Suprapubic skin (tissue), 4 donors: ENCODE measurements at regions not wholly inside any gene's neighbourhood (a gene's known extent, or its start where the extent isn't known, plus 50 kb on each side); places are given as distances from the start of the nearest gene placed in this dataset.
"Not testable (repeated sequence)": the region's sequence is repeated elsewhere in the genome, so short reads cannot be mapped to it uniquely, and the experiment has no call there.

Experiments used
- DNase-seq, 2 donors: peaks; one replicate each; pipeline ENCODE4 v3.0.0-alpha.2; 2019; ENCODE audit warnings: low spot score in 2 of 2
- H3K27ac ChIP-seq: fragments of 200-600 bp; sonication (generic); one replicate; pipeline ENCODE4 v1.5.1; 2019
- H3K27me3 ChIP-seq: fragments of 200-600 bp; sonication (generic); one replicate; pipeline ENCODE4 v1.5.1; 2019
- H3K36me3 ChIP-seq: fragments of 200-600 bp; sonication (generic); one replicate; pipeline ENCODE4 v1.5.1; 2019
- H3K4me1 ChIP-seq: fragments of 200-600 bp; sonication (generic); one replicate; pipeline ENCODE4 v1.5.1; 2019
- H3K4me3 ChIP-seq: fragments of 200-600 bp; sonication (generic); one replicate; pipeline ENCODE4 v1.5.1; 2019; ENCODE audit warnings: mild to moderate bottlenecking
- H3K9me3 ChIP-seq: fragments of 200-600 bp; sonication (generic); one replicate; pipeline ENCODE4 v1.5.1; 2019
- WGBS: methylation state at CpG from one replicate; pipeline ENCODE4 v1.1.5; 2018; 5-methylcytosine and 5-hydroxymethylcytosine counted together

DNA sequence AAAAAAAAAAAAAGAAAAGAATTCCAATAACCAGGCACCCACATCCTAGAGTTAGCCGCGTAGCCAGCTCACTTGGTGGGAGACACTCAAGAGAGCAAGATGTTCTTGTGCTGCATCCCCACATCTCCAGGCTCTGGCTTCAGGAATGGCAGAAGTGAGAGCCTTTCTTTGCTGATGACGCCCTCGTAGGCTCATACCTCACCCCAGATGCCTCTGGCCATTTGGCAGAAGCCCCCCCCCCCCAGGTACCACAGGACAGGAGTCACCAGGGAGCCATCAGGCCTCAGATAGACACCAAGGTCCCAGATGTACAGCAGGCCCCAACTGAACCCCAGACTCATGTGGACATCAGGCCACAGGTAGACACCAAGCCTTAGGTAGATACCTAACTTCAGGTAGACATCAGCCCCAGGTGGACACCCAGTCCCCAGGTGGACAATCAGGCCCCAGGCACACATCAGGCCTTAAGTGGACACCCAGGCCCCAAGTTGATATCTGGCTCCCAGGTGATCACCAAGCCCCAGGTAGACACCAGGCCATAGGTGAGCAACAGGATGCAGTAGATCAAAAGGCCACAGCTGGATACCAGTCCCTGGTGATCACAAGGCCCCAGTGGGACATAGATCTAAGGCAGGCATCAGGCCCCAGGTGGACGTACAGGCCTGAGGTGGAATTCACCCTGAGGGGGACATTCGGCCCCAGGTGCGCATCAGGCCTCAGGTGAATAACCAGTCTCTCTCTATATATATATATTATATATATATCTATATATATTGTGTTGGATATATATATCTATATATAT, 202.5 kb downstream of the POTEM start:
- 82% methylated on average over 7 of the region's 7 CpGs for whole genome bisulfite sequencing
- not testable (repeated sequence) for H3K4me1 ChIP-seq, H3K27me3 ChIP-seq, DNase-seq, H3K9me3 ChIP-seq, H3K27ac ChIP-seq, H3K4me3 ChIP-seq, H3K36me3 ChIP-seq

- H3K4me3 ChIP-seq, DNase-seq: not testable (repeated sequence)
Observed at GRCh38 chr14:19172745-19173144, 205.5 kb downstream of the POTEM start.

GRCh38 chr14:19173188-19173587, 206.0 kb downstream of the POTEM start:
- WGBS: 81% methylated on average over 2 of the region's 3 CpGs
- H3K4me3 ChIP-seq, H3K9me3 ChIP-seq, DNase-seq, H3K4me1 ChIP-seq, H3K27me3 ChIP-seq, H3K36me3 ChIP-seq, H3K27ac ChIP-seq: not testable (repeated sequence)

More at GRCh38 chr14:19172745-19173144, 205.5 kb downstream of the POTEM start:
- H3K9me3 ChIP-seq, H3K4me1 ChIP-seq, H3K36me3 ChIP-seq, H3K27ac ChIP-seq, H3K27me3 ChIP-seq: not testable (repeated sequence)

- no CpG with 5 or more reads among the region's 6 CpGs for WGBS
- H3K36me3 ChIP-seq, H3K4me3 ChIP-seq, H3K27me3 ChIP-seq, DNase-seq, H3K27ac ChIP-seq, H3K4me1 ChIP-seq, H3K9me3 ChIP-seq: not testable (repeated sequence)
Observed at GRCh38 chr14:19177435-19177834, 210.2 kb downstream of the POTEM start.

GRCh38 chr14:19180297-19180696, 213.1 kb downstream of the POTEM start:
- WGBS: 78% methylated on average over 2 of the region's 2 CpGs
- not testable (repeated sequence) for H3K9me3 ChIP-seq, H3K27me3 ChIP-seq, DNase-seq, H3K4me1 ChIP-seq, H3K27ac ChIP-seq, H3K4me3 ChIP-seq, H3K36me3 ChIP-seq

DNA sequence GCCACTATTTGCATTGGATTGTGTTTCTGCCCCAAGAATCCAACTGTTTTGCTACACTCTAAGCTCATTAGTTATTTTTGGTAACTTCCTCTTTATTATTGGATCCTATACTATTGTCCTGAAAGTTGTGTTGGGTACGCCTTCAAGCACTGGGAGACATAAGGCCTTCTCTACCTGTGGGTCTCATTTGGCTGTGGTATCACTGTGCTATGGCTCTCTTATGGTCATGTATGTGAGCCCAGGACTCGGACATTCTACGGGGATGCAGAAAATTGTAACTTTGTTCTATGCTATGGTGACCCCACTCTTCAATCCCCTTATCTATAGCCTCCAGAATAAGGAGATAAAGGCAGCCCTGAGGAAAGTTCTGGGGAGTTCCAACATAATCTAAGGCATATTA, 213.6 kb downstream of the POTEM start:
- not testable (repeated sequence) for H3K9me3 ChIP-seq, H3K27me3 ChIP-seq, H3K4me3 ChIP-seq, H3K27ac ChIP-seq, DNase-seq, H3K36me3 ChIP-seq, H3K4me1 ChIP-seq
- WGBS: 61% methylated on average over 3 of the region's 3 CpGs

DNA sequence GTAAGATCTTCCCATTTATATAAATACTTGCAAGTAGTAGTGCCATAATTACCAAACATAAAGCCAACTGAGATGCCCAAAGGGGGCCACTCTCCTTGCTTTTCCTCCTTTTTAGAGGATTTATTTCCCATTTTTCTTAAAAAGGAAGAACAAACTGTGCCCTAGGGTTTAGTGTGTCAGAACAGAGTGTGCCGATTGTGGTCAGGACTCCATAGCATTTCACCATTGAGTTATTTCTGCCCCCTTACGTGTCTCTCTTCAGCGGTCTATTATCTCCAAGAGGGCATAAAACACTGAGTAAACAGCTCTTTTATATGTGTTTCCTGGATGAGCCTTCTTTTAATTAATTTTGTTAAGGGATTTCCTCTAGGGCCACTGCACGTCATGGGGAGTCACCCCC, 227.9 kb downstream of the POTEM start:
- H3K27ac ChIP-seq, H3K4me1 ChIP-seq, H3K27me3 ChIP-seq, H3K4me3 ChIP-seq, H3K36me3 ChIP-seq, DNase-seq, H3K9me3 ChIP-seq: not testable (repeated sequence)
- WGBS: 90% methylated on average over 3 of the region's 4 CpGs

DNA sequence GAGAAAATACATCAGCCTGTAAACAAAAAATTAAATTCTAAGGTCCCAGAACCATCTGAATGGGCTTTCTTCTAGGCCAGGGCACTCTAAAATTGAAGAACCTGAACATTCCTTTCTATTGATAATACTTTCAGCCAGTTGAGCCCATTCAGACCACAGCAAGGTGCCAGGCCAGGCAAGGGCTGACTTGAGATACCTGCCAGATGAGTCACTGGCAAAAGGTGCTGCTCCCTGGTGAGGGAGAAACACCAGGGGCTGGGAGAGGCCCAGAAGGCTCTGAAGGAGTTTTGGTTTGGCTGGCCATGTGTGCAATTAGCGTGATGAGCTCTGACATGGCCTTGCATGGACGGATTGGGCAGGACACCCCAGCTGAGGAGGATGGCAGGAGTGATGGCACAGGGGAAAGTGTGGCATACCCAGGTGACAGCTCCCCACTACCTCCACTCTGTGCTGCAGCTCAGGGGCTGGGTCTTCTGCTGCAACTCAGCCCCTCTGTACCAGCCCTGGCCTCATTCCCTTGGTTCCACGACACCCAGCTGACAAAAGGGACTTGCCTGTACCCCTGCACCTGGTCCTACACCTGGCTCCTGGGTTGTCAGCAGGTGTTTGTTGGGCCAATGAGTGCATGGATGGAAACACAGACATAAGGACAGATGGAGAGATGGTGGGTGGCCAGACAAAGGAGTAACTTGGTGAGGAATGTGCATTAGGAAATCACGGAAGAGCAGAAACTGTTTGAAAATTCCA, 230.4 kb downstream of the POTEM start:
- H3K27me3 ChIP-seq, H3K4me3 ChIP-seq, H3K27ac ChIP-seq, H3K4me1 ChIP-seq, DNase-seq, H3K9me3 ChIP-seq, H3K36me3 ChIP-seq: not testable (repeated sequence)
- WGBS: 53% methylated on average over 3 of the region's 4 CpGs

GRCh38 chr14:19198341-19198740, 231.1 kb downstream of the POTEM start:
- not testable (repeated sequence) for H3K27ac ChIP-seq, H3K27me3 ChIP-seq, H3K9me3 ChIP-seq, H3K4me1 ChIP-seq, H3K36me3 ChIP-seq, DNase-seq, H3K4me3 ChIP-seq
- 24% methylated on average over 3 of the region's 3 CpGs for WGBS

DNA sequence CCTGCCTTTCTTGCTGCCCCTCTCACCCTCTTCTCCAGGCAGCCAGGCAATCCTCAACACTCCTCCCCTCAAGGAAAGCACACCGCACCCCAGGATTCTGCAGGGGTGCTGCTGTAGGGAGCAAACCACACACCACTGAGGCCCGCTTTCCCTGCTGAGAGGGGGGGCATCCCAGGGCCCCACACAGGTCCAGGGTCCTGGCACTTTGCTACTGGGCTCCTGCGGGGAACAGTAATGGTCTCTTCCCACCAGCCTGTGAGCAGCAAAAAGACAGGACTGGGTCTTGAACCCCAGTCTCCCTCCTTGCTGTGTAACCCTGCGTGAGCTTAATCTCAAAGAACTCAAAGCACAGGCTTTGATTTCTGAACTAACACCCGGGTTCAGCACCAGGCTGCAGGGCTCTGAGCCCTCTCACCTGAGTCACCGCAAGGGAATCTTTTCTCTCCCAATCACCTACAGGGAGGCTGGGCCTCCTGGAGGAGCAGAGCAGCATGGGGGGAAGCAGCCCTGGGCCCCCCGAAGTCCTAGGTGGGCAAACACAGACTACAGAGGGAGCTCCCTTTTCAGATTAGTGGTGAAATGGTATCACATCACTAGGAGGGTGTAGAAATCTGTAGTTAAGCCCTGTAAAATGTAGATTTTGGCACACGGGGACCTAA, 232.6 kb downstream of the POTEG start:
- not testable (repeated sequence) for DNase-seq

GRCh38 chr14:19202053-19202442, 232.1 kb downstream of the POTEG start:
- not testable (repeated sequence) for DNase-seq, H3K36me3 ChIP-seq, H3K27me3 ChIP-seq, H3K9me3 ChIP-seq, H3K4me1 ChIP-seq, H3K27ac ChIP-seq, H3K4me3 ChIP-seq
- WGBS: 83% methylated on average over 7 of the region's 7 CpGs

More for the DNA sequence above, 232.6 kb downstream of the POTEG start:
- H3K4me3 ChIP-seq, H3K27ac ChIP-seq, H3K4me1 ChIP-seq, H3K27me3 ChIP-seq, H3K36me3 ChIP-seq, H3K9me3 ChIP-seq: not testable (repeated sequence)
- 80% methylated on average over 3 of the region's 8 CpGs for WGBS

DNA sequence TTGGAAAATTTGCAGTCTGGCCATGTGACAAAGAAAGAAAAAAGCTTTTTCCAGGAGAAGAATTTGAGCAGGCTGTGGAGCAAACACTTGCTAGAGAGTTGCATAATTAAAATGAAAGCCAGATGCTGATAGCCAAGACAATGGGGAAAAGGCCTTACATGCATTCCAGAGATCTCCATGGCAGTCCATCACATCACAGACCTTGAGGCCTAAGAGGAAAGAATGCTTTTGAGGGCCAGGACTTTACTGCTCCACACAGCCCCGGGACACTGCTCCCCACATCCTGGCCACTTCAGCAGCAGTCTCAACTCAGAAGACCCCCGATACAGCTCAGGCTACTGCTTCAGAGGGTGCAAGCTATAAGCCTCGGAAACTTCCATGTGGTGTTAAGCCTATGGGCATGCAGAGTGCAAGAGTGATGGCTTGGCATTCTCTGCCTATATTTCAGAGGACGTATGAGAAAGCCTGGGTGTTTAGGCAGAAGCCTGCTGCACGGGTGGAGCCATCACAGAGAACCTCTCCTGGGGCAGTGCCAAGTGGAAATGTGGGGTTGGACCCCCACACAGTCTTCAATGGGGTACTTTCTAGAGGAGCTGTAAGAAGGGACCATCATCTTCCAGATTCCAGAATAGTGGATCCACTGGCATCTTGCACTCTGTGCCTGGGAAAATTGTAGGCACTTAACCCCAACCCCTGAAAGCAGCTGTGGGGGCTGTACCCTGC, 230.7 kb downstream of the POTEG start:
- H3K27me3 ChIP-seq, DNase-seq, H3K27ac ChIP-seq, H3K36me3 ChIP-seq, H3K9me3 ChIP-seq, H3K4me3 ChIP-seq, H3K4me1 ChIP-seq: not testable (repeated sequence)
- WGBS: 73% methylated on average over 2 of the region's 5 CpGs

GRCh38 chr14:19204827-19205226, 229.3 kb downstream of the POTEG start:
- WGBS: 55% methylated on average over 2 of the region's 2 CpGs
- DNase-seq: not testable (repeated sequence)

DNA sequence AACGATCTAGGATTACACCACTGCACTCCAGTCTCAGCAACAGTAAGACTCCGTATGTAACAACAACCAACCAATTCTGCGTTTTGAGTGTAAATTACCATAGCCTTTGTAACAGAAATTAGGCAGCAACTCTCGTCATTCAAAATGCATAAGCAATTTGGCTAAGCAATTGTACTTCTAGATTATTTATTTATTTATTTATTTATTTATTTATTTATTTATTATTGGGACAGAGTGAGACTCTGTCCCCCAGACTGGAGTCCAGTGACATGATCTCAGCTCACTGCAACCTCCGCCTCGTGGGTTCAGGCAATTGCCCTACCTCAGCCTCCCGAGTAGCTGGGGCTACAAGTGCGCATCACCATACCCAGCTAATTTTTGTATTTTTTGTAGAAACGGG, 217.7 kb downstream of the POTEG start:
- not testable (repeated sequence) for H3K27ac ChIP-seq, H3K4me1 ChIP-seq, H3K36me3 ChIP-seq, DNase-seq, H3K4me3 ChIP-seq, H3K27me3 ChIP-seq, H3K9me3 ChIP-seq
- WGBS: 93% methylated on average over 7 of the region's 9 CpGs

More at GRCh38 chr14:19204827-19205226, 229.3 kb downstream of the POTEG start:
- not testable (repeated sequence) for H3K4me1 ChIP-seq, H3K4me3 ChIP-seq, H3K27me3 ChIP-seq, H3K27ac ChIP-seq, H3K9me3 ChIP-seq, H3K36me3 ChIP-seq
